Renal cortical epithelial cell (primary cell): ENCODE measurements at regions not wholly inside any gene's neighbourhood (a gene's known extent, or its start where the extent isn't known, plus 50 kb on each side); places are given as distances from the start of the nearest gene placed in this dataset.

ENCODE experiments used
- DNase-seq: peaks from one replicate; pipeline ENCODE4 v3.0.0-alpha.2; 2011; ENCODE audit warnings: low read depth

- DNase-seq: no peak
Measured at GRCh38 chr5:68379275-68380036, 163.9 kb downstream of the PIK3R1 start.

- no peak for DNase-seq
Measured at GRCh38 chr5:68380078-68380477, 164.5 kb downstream of the PIK3R1 start.

DNA sequence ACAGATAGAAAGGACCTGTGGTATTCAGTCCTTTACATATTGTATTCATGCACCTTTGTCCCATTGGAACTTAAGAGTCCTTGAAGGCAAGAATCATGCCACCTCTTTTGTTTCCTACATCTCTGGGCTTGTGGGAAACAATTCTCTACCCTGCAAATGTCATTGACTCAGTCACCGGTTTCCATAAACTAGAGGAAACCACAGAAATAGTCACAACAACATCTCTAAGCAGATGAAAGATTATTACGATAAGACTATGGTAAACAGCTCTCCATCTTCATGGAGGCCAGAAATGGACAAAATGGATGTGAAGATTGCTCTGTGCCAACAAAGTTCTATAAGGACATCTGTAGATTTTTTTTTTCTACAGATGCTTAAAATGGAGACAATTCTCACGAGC is 165.5 kb downstream of the PIK3R1 start:
- DNase-seq: no peak

- no peak for DNase-seq
Measured at GRCh38 chr5:68381909-68382308, 166.4 kb downstream of the PIK3R1 start.

DNA sequence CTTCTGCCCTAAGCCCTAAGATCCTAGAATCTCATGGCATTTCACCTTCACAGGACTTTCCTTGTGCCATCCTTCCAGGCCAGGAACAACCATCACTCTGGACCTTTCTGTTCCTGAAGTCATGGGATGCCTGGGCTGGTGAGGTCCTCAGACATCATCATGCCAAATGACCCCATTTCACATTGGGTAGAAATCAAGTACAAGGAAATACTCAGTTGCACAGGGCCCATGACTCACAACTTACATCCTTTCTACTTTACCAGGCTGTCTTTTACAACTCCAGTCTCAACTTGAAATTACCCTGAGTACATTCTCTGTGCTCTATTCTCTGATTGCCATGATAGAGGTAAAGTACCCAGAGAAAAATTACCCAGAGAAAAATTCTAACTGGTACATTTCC is 167.1 kb downstream of the PIK3R1 start:
- peak; percentile 69 for DNase-seq

DNA sequence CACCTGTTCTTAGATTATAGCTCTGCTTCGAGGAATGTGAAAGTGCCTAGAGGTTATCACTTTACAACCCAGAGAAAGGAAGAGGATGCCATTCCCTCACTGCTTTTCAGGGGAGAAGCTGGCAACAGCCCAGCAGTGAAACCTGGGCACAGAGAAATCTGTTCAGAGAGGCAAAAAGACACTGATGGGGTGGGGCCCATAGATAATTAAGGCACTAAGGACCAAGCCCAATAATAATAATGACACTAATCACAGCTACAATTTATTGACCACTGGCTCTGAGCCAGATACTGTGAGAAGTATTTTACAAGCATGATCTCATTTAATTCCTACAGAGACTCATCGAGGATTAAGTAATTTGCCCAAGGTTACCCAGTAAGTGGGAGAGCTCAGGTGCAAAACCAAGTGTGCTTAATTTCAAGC is 168.3 kb downstream of the PIK3R1 start:
- DNase-seq: no peak

DNA sequence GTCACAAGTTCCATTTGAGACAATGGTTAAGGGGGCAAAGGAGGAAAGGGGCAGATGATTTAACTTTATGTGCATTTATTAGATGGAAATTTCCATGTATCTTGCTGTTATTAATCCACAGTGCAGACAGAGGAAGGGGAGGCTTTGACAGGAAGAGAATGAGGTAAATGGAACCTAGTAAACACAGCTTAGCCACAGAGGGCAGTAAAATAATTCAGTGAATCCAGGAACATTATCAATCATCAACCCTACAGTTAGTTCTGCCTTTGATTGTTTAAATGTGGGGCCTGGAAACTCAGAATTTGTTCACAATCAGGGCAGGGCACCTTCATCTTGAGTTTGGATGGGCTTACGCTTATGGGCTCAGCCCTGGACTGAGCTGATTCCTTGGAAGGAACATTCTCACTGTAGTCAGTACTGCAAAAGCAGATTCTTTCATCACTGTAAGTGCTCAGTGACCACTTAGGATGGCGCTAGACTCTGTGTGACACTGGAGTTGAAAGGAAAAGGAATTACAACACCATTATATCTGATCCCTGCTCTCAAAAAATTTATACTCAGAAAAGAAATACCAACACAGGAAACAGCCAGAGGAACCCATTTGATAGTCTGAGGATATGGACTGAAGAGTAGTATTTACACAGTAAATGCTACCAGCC is 169.5 kb downstream of the PIK3R1 start:
- no peak for DNase-seq

- no peak for DNase-seq
Measured at GRCh38 chr5:68385936-68386335, 170.4 kb downstream of the PIK3R1 start.

GRCh38 chr5:68387074-68387796 is 171.7 kb downstream of the PIK3R1 start:
- DNase-seq: no peak

DNA sequence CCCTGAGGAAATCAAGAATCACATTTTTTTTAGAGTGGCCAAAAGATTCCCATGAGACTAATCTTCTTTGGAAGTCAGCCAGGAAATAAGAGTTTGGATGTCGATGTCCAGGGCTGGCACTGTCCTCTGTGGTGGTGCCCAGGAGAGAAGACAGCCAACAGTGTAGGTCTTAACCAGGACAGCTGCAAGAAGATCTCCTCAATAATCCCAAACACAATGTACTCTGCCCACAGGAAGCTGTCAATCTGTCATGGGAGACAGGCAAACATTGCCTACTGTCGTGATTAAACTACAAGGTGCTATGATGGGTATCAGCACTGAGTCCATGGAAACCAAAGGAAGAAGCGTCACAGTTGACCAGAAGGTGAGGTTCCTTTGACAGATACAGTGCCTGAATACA is 174.1 kb downstream of the PIK3R1 start:
- DNase-seq: no peak

- DNase-seq: no peak
Measured at GRCh38 chr5:68392617-68393016, 177.1 kb downstream of the PIK3R1 start.

GRCh38 chr5:68395302-68395701 is 179.7 kb downstream of the PIK3R1 start:
- DNase-seq: no peak

DNA sequence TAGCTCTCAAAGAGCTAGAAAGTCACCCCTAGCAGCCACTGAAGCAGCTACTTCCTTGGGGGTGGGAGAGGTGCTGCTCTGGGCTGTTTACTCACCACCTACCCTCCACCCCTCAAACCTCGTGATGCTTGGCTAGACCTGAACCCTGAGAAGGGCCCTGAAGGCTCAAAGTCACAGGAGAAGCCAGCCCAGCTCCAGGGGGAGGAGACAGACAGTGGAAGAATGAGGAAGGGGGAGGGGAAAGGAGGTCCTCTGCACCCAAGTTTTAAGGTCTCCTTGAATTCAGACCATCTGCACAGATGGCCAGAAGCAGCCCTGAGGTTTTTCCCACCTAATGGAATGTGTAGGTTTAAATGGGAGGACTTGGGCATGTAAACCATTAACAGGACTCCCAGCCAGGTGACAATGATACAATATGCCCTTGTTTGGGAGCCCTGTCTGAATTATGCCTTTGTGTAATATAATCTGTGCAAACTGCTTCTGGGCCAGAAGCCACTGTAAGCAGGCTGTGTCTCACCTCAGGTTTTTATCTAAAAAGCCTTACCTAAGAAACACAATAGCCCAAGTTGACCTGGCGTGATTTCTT is 180.5 kb downstream of the PIK3R1 start:
- DNase-seq: peak; percentile 84

GRCh38 chr5:68396722-68397121 is 181.2 kb downstream of the PIK3R1 start:
- peak; percentile 98 for DNase-seq

DNA sequence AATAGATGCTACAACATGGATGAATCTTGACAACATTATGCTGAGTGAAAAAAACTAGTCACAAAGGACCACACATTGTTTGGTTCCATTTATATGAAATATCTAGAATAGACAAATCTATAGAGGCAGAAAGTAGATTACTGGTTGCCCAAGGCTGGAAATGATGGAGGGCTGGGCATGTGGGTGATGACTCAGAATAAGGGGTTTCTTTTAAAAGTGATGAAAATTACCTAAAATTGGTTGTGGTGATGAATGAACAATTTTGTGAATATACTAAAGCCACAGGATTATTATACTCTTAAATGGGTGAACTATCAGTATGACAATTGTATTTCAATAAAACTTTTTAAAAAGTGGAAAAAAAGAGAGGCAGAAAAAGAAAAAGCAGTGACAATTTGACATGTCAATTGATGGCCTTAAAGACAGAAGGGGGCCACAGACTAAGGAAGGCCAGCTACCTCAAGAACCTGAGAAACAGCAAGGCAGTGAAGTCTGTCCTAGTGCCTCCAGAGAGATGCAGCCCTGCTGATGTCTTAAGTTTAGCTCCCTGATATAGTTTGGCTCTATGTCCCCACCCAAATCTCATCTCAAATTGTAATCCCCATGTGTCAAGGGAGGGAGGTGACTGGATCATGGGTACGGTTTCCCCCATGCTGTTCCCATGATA is 182.7 kb downstream of the PIK3R1 start:
- DNase-seq: no peak

- no peak for DNase-seq
Measured at GRCh38 chr5:68403301-68403700, 187.7 kb downstream of the PIK3R1 start.

DNA sequence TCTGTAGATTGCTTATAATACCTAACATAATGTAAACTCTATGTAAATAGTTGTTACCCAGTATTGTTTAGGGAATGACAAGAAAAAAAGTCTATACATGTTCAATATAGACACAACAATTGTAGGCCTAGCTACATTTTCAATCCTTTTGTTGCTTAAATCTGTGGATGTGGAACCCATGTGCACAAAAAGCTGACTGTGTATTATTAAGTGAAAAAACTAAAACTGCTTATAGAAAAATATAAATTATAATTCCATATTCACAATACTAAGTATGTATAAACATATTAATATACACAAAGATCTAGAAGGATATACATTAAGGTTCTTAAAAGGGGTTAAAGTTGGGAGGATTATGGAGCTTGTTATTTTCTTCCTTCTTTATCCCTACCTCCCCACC is 188.7 kb downstream of the PIK3R1 start:
- DNase-seq: no peak

- peak; percentile 77 for DNase-seq
Measured at GRCh38 chr5:68405026-68405684, 189.6 kb downstream of the PIK3R1 start.

DNA sequence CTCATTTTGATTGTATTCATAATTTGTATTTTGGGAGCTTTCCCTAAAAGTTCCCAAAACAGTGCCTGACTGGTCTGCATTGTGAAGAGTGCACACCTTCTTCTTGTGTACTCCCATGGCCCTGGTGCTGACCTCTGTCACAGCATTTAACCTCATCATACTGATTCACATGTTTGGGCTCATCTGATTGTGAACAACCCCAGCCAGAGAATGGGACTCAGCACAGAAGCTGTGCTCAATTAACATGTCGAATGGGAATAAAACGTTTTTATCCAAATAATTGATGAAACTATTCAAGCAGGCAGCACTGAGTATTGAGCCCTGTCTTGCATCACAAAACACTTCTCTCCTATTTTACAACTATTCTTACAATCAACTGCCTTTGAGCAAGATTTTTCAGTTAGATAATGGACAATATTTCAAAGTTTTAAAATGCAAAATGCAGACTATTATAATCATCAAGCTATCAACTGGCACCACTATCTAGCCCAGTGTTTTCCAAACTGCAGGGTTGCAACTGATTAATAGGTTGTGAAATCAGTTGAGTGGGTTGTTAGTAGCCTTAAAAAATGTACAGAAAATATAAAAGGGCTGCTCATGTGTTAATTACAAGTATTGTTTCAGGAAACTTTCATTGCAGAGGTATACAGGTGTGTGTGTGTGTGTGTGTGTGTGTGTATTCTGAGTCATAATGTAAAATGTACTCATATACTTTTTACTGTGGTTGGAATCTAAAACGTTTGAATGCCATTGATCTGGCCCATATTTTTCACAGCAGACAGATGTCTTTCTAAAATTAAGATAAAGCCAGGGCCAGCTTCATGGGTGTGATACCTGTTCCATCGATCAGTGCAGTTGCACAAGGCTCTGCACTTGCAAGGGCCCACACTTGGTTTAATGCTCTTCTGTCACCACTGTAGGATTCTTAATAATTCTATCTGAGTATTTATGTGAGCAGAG is 190.5 kb downstream of the PIK3R1 start:
- peak; percentile 12 for DNase-seq

DNA sequence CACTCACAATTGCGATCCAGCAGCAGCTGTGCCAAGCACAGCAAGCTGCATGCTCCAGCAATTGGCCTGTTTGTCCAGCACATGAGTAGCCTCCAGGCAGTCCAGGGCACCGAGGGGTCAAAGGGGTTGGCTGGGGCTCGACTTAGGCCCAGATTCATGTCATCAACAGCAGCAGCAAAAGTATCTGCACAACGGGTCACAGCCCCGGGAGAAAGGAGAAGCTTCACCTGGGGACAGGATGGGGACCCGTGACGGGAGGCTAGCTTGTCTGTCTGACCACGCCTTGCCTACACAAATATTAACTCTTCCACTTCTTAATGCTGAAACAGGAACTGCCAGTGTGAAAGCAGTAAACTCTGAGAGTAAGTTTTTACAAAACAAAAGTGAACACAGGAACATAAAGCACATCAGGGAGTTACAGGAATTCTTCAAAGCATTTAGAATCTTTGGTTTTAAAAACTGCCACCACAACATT is 191.2 kb downstream of the PIK3R1 start:
- peak; percentile 33 for DNase-seq
